ENCODE measurements at regions not wholly inside any gene's neighbourhood (a gene's known extent, or its start where the extent isn't known, plus 50 kb on each side); places are given as distances from the start of the nearest gene placed in this dataset.

DNA sequence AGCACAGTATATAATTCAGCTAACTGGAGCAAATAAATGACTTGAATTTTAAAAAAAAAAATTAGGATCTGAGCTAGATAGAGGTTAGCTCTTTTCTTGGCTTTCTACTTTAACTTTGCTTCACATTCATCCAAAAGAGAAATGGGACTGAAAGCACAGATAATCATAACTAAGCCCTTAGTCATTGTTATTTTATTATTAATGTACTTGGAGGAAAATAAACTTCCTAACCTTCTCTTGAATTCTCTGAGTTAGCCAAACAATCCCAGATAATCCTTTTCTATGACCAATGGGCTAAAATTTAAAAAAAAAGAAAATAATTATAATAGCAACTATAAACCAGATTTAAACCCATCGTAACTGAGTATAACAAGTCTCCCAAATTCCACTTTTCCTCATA, 57.6 kb upstream of the RASA1 start:
- no peak for TF ChIP-seq EZH2 (IDR thresholded peaks at IDR 0.05; ENCODE audit: borderline replicate concordance, insufficient read depth, low read depth, low read length, poor library complexity, severe bottlenecking)
- TF ChIP-seq, protein P1, sequence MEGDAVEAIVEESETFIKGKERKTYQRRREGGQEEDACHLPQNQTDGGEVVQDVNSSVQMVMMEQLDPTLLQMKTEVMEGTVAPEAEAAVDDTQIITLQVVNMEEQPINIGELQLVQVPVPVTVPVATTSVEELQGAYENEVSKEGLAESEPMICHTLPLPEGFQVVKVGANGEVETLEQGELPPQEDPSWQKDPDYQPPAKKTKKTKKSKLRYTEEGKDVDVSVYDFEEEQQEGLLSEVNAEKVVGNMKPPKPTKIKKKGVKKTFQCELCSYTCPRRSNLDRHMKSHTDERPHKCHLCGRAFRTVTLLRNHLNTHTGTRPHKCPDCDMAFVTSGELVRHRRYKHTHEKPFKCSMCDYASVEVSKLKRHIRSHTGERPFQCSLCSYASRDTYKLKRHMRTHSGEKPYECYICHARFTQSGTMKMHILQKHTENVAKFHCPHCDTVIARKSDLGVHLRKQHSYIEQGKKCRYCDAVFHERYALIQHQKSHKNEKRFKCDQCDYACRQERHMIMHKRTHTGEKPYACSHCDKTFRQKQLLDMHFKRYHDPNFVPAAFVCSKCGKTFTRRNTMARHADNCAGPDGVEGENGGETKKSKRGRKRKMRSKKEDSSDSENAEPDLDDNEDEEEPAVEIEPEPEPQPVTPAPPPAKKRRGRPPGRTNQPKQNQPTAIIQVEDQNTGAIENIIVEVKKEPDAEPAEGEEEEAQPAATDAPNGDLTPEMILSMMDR (IDR thresholded peaks at IDR 0.05): no peak

All from B cell (primary cell).